OCI-LY1 (cell line): ENCODE measurements at regions not wholly inside any gene's neighbourhood (a gene's known extent, or its start where the extent isn't known, plus 50 kb on each side); places are given as distances from the start of the nearest gene placed in this dataset.

Experiments
- EZH2 ChIP-seq: fragments of 200-600 bp; sonication (generic), shearing (Covaris generic); IDR thresholded peaks from 2 replicates; pipeline ENCODE4 v1.8.0; 2017; ENCODE audit warnings: borderline replicate concordance, mixed run types, mild to moderate bottlenecking, antibody characterized with exemption, low read length, moderate library complexity, mixed read lengths
- TF ChIP-seq, protein P1 (sequence below): fragments of 200-600 bp; sonication (generic), shearing (Covaris generic); IDR thresholded peaks from 2 replicates; pipeline ENCODE4 v1.5.1; 2017; ENCODE audit warnings: mild to moderate bottlenecking, antibody characterized with exemption, low read length, moderate library complexity, mixed read lengths

DNA sequence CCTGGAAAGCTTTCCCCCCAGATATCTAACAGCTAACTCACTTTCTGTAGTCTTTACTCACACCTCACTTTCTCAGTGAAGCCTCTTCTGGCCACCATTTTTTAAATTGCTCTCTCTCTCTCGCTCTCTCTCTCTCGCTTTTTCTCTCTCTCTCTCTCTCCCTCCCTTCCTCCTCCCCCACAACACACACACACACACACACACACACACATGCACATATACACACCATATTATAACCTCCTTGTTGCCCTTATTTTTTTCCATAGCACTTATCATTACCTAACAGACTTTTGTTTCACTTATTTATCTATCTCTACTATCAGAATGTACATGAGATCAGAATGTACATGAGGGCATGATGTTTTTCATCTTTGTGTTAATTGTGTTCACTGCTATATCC is 156.8 kb downstream of the DUSP6 start:
- TF ChIP-seq, protein P1, sequence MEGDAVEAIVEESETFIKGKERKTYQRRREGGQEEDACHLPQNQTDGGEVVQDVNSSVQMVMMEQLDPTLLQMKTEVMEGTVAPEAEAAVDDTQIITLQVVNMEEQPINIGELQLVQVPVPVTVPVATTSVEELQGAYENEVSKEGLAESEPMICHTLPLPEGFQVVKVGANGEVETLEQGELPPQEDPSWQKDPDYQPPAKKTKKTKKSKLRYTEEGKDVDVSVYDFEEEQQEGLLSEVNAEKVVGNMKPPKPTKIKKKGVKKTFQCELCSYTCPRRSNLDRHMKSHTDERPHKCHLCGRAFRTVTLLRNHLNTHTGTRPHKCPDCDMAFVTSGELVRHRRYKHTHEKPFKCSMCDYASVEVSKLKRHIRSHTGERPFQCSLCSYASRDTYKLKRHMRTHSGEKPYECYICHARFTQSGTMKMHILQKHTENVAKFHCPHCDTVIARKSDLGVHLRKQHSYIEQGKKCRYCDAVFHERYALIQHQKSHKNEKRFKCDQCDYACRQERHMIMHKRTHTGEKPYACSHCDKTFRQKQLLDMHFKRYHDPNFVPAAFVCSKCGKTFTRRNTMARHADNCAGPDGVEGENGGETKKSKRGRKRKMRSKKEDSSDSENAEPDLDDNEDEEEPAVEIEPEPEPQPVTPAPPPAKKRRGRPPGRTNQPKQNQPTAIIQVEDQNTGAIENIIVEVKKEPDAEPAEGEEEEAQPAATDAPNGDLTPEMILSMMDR = no peak
- no peak for TF ChIP-seq EZH2
